MG63 (cell line): ENCODE measurements at regions not wholly inside any gene's neighbourhood (a gene's known extent, or its start where the extent isn't known, plus 50 kb on each side); places are given as distances from the start of the nearest gene placed in this dataset.
"Not testable (repeated sequence)": the region's sequence is repeated elsewhere in the genome, so short reads cannot be mapped to it uniquely, and the experiment has no call there.

Experiments used
- DNase-seq: peaks from one replicate; pipeline ENCODE4 v3.0.0-alpha.2; 2020
- H3K27me3 ChIP-seq: fragments of 250-450 bp; sonication (Bioruptor Pico); 2 replicates; pipeline ENCODE4 v1.5.1; 2020; ENCODE audit warnings: mild to moderate bottlenecking, moderate library complexity
- H3K36me3 ChIP-seq: fragments of 250-450 bp; sonication (Bioruptor Pico); 2 replicates; pipeline ENCODE4 v1.5.1; 2020; ENCODE audit warnings: mild to moderate bottlenecking, moderate library complexity
- H3K4me3 ChIP-seq: fragments of 250-450 bp; sonication (Bioruptor Pico); 2 replicates; pipeline ENCODE4 v1.5.1; 2020; ENCODE audit warnings: mild to moderate bottlenecking, moderate library complexity
- H3K9me3 ChIP-seq: fragments of 250-450 bp; sonication (Bioruptor Pico); 2 replicates; pipeline ENCODE4 v1.5.1; 2020; ENCODE audit warnings: mild to moderate bottlenecking, moderate library complexity

GRCh38 chr1:102724741-102725140, 383.6 kb downstream of the COL11A1 start:
- Histone ChIP-seq H3K27me3 (no peaks in the 10 kb centered on the region; the same call in 1 of the 2 replicates), H3K9me3 (no peaks in the 10 kb centered on the region), H3K36me3 (no peaks in the 10 kb centered on the region), H3K4me3 (no peak overlapping the region)
- no peak for DNase-seq

- no peaks in the 10 kb centered on the region for H3K36me3 ChIP-seq
- no peak for DNase-seq
- no peaks in the 10 kb centered on the region for H3K27me3 ChIP-seq
- no peak overlapping the region for H3K4me3 ChIP-seq
- no peaks in the 10 kb centered on the region for H3K9me3 ChIP-seq
Measured at GRCh38 chr1:102715150-102715549, 393.2 kb downstream of the COL11A1 start.

- H3K9me3 ChIP-seq: no peaks in the 10 kb centered on the region
- H3K4me3 ChIP-seq: no peak overlapping the region
- no peaks in the 10 kb centered on the region for H3K27me3 ChIP-seq
- no peak for DNase-seq
- no peaks in the 10 kb centered on the region for H3K36me3 ChIP-seq
Measured at GRCh38 chr1:102699524-102699923, 408.8 kb downstream of the COL11A1 start.

GRCh38 chr1:102693345-102693744, 415.0 kb downstream of the COL11A1 start:
- Histone ChIP-seq H3K4me3 (no peak overlapping the region), H3K27me3 (no peaks in the 10 kb centered on the region), H3K36me3 (no peaks in the 10 kb centered on the region), H3K9me3 (no peaks in the 10 kb centered on the region)
- no peak for DNase-seq

- no peak overlapping the region for H3K4me3 ChIP-seq
- H3K9me3 ChIP-seq: no peaks in the 10 kb centered on the region
- H3K27me3 ChIP-seq: no peaks in the 10 kb centered on the region
- no peak for DNase-seq
- no peaks in the 10 kb centered on the region for H3K36me3 ChIP-seq
Measured at GRCh38 chr1:102691592-102692090, 416.7 kb downstream of the COL11A1 start.

- H3K36me3 ChIP-seq: no peaks in the 10 kb centered on the region
- H3K4me3 ChIP-seq: no peak overlapping the region
- DNase-seq: no peak
- no peaks in the 10 kb centered on the region for H3K9me3 ChIP-seq
- H3K27me3 ChIP-seq: no peaks in the 10 kb centered on the region
Measured at GRCh38 chr1:102687383-102687782, 420.9 kb downstream of the COL11A1 start.

- Histone ChIP-seq H3K36me3 (no peaks in the 10 kb centered on the region), H3K4me3 (no peak overlapping the region), H3K27me3 (no peaks in the 10 kb centered on the region), H3K9me3 (no peaks in the 10 kb centered on the region)
- DNase-seq: no peak
Measured at GRCh38 chr1:102661481-102661880, 446.8 kb downstream of the COL11A1 start.

- not testable (repeated sequence) for H3K27me3 ChIP-seq, H3K9me3 ChIP-seq, H3K4me3 ChIP-seq, DNase-seq, H3K36me3 ChIP-seq
Measured at GRCh38 chr1:102659876-102660483, 448.3 kb downstream of the COL11A1 start.

- Histone ChIP-seq H3K9me3 (no peaks in the 10 kb centered on the region), H3K36me3 (no peaks in the 10 kb centered on the region), H3K27me3 (no peaks in the 10 kb centered on the region), H3K4me3 (no peak overlapping the region)
- DNase-seq: no peak
Measured at GRCh38 chr1:102655034-102655433, 453.3 kb downstream of the COL11A1 start.

GRCh38 chr1:102640872-102641271, 467.4 kb downstream of the COL11A1 start:
- no peak for DNase-seq
- no peak overlapping the region for H3K4me3 ChIP-seq
- H3K36me3 ChIP-seq: no peaks in the 10 kb centered on the region
- no peaks in the 10 kb centered on the region for H3K27me3 ChIP-seq
- H3K9me3 ChIP-seq: no peaks in the 10 kb centered on the region

GRCh38 chr1:102640312-102640711, 468.0 kb downstream of the COL11A1 start:
- DNase-seq: no peak
- Histone ChIP-seq H3K9me3 (no peaks in the 10 kb centered on the region), H3K4me3 (no peak overlapping the region), H3K36me3 (no peaks in the 10 kb centered on the region), H3K27me3 (no peaks in the 10 kb centered on the region)

- H3K4me3 ChIP-seq: no peak overlapping the region
- no peak for DNase-seq
- no peaks in the 10 kb centered on the region for H3K36me3 ChIP-seq
- no peaks in the 10 kb centered on the region for H3K9me3 ChIP-seq
- no peaks in the 10 kb centered on the region for H3K27me3 ChIP-seq
Measured at GRCh38 chr1:102631691-102632090, 476.6 kb downstream of the COL11A1 start.

- no peak overlapping the region for H3K4me3 ChIP-seq
- no peak for DNase-seq
- H3K9me3 ChIP-seq: no peaks in the 10 kb centered on the region
- no peaks in the 10 kb centered on the region for H3K36me3 ChIP-seq
- H3K27me3 ChIP-seq: no peaks in the 10 kb centered on the region
Measured at GRCh38 chr1:102630041-102630440, 478.3 kb downstream of the COL11A1 start.

- no peaks in the 10 kb centered on the region for H3K27me3 ChIP-seq
- H3K4me3 ChIP-seq: no peak overlapping the region
- no peak for DNase-seq
- H3K36me3 ChIP-seq: no peaks in the 10 kb centered on the region
- H3K9me3 ChIP-seq: no peaks in the 10 kb centered on the region
Measured at GRCh38 chr1:102628109-102628613, 480.2 kb downstream of the COL11A1 start.

GRCh38 chr1:102627145-102627544, 481.2 kb downstream of the COL11A1 start:
- Histone ChIP-seq H3K4me3 (no peak overlapping the region), H3K27me3 (no peaks in the 10 kb centered on the region), H3K9me3 (no peaks in the 10 kb centered on the region), H3K36me3 (no peaks in the 10 kb centered on the region)
- DNase-seq: no peak

- no peaks in the 10 kb centered on the region for H3K9me3 ChIP-seq
- H3K27me3 ChIP-seq: no peaks in the 10 kb centered on the region
- H3K36me3 ChIP-seq: no peaks in the 10 kb centered on the region
- no peak for DNase-seq
- no peak overlapping the region for H3K4me3 ChIP-seq
Measured at GRCh38 chr1:102615896-102616295, 492.4 kb downstream of the COL11A1 start.

GRCh38 chr1:102595106-102595505, 513.2 kb downstream of the COL11A1 start:
- DNase-seq: no peak
- no peaks in the 10 kb centered on the region for H3K36me3 ChIP-seq
- no peaks in the 10 kb centered on the region for H3K27me3 ChIP-seq
- no peak overlapping the region for H3K4me3 ChIP-seq
- H3K9me3 ChIP-seq: no peaks in the 10 kb centered on the region

GRCh38 chr1:102593276-102593675, 515.0 kb downstream of the COL11A1 start:
- no peaks in the 10 kb centered on the region for H3K36me3 ChIP-seq
- no peak for DNase-seq
- no peaks in the 10 kb centered on the region for H3K9me3 ChIP-seq
- H3K27me3 ChIP-seq: no peaks in the 10 kb centered on the region
- no peak overlapping the region for H3K4me3 ChIP-seq
